HG03095 (cell line): ENCODE measurements at regions not wholly inside any gene's neighbourhood (a gene's known extent, or its start where the extent isn't known, plus 50 kb on each side); places are given as distances from the start of the nearest gene placed in this dataset.
"Not testable (repeated sequence)": the region's sequence is repeated elsewhere in the genome, so short reads cannot be mapped to it uniquely, and the experiment has no call there.

Experiments used
- ATAC-seq: cut with Tn5 transposase; IDR thresholded peaks from one replicate; pipeline ENCODE4 v1.9.1; 2021; ENCODE audit warnings: moderate library complexity; ENCODE audit not compliant: unreplicated experiment

DNA sequence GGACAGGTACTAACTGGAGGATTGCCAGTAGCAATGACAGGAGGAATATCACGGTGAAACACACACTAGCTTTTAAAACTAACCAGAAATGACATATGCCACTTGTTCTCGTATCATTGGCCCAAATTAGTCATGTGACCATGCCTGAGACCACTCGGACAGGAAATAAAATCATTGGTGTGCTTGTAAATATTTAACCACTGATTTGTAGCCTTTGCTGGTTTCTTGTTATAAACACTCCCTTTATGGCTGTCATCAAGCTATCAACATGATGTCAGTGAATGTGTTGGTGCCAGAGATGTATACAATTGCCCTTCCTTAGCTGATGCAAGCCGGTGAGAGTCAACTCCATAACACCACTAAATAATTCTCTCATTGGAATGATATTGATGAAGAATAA, 123.7 kb upstream of the ANKH start:
- no peak for ATAC-seq

DNA sequence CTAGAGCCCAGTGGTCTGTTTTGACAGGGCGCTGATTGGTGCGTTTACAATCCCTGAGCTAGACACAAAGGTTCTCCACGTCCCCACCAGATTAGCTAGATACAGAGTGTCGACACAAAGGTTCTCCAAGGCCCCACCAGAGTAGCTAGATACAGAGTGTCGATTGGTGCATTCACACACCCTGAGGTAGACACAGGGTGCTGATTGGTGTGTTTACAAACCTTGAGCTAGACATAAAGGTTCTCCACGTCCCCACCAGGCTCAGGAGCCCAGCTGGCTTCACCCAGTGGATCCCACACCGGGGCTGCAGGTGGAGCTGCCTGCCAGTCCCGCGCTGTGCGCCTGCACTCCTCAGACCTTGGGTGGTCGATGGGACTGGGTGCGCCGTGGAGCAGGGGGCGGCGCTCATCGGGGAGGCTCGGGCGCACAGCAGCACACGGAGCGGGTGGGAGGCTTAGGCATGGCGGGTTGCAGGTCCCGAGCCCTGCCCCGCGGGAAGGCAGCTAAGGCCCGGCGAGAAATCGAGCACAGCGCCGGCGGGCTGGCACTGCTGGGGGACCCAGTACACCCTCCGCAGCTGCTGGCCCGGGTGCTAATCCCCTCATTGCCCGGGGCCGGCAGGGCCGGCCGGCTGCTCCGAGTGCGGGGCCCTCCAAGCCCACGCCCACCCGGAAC, 122.0 kb upstream of the ANKH start:
- ATAC-seq = not testable (repeated sequence)

- ATAC-seq = peak; percentile 80
Measured at GRCh38 chr5:14992751-14993458, 121.3 kb upstream of the ANKH start.

- no peak for ATAC-seq
Measured at GRCh38 chr5:14988223-14988622, 116.6 kb upstream of the ANKH start.

DNA sequence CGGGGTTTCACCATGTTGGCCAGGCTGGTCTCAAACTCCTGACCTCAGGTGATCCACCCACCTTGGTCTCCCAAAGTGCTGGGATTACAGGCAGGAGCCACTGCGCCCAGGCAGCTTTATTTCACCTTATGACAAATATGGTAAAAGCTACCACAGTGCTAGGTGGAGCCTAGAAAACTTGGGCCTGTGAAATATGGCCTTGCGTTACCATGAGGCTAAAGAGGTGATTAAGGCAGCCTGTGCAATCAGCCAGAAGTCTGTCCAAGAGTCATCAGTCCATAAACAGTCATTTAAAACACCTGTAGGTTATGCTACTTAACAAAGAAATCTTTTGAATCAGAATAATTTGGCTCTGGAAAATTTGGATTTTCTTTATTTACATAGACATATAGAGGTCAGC, 114.8 kb upstream of the ANKH start:
- no peak for ATAC-seq

DNA sequence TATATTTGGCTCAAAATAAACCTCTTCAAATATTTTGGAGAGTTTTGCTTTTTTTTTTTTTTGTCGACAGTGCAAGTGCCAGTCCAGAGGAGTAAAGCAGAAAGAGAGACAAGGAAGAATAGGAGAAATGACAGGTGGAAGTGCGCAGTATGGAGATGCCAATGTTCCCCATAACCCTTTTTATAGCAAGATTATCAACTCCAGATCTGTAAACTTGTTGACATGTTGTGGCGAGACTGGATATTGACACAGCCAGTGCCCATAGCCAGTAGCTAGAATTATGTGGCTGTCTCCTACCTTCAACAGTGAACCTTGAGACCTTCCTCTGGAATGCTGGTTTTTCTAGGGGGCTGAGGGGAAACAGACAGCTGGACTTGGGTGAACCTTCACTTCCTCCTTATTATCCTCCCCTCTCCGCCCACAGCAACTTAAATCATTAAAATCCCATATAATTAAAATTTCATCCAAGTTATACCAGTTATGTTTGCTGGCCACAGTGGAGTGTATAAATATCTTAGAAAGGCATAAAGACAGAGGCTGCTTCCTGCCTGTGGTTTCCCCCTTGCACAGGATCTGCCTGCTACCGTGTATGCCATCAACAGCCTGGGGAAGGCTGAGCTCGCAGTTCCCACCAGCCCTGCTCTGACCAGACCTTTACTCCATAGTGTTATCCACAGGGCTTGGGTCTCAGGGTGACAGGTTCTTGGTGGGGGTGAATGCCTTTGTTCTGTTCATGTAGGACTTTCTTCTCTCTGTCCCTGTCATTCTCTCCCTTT, 112.3 kb upstream of the ANKH start:
- no peak for ATAC-seq

GRCh38 chr5:14980698-14981097, 109.1 kb upstream of the ANKH start:
- ATAC-seq = no peak

GRCh38 chr5:14977058-14977685, 105.6 kb upstream of the ANKH start:
- no peak for ATAC-seq

GRCh38 chr5:14976486-14976885, 104.9 kb upstream of the ANKH start:
- no peak for ATAC-seq

GRCh38 chr5:14971873-14972272, 100.3 kb upstream of the ANKH start:
- no peak for ATAC-seq

DNA sequence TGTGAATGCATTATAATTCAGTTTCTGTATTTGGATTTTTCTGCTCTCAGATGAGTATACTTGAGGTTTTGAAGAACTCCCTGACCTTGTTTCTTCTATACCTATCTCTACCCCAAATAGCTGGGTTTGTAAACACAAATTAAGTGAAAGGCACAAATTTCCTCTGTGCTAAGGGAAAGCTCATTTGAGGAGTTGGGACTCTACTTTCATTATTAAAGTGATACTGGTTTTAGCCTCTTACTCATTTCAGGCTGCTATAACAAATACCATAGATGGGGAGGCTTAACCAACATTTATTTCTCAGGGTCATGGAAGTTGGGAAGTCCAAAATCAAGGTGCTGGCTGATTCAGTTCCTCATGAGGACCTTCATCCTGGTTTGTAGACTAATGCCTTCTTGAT, 97.2 kb upstream of the ANKH start:
- ATAC-seq = no peak

DNA sequence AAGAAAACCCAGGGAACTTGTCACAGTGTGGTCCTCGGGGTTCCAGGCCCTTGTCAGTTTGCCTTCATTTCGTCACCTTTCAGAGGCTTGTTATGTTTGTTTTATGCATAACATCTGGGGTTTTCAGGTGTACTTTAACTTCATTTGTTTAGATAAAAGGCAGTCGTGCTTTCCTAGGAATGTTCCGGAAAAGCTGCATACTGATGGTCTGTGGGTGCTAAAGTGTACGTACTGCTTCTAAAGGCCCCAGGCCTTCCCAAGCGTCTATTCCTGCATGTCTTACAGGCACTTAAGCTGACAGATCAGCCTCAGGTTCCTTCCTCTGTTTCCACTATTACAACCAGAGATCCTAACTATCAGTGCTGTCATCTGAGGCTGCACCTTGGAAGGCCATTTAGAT, 95.6 kb upstream of the ANKH start:
- ATAC-seq = no peak

GRCh38 chr5:14965815-14966214, 94.2 kb upstream of the ANKH start:
- no peak for ATAC-seq

- ATAC-seq = no peak
Measured at GRCh38 chr5:14962604-14963003, 91.0 kb upstream of the ANKH start.

- no peak for ATAC-seq
Measured at GRCh38 chr5:14960120-14960462, 88.5 kb upstream of the ANKH start.

- no peak for ATAC-seq
Measured at GRCh38 chr5:14959399-14960119, 88.0 kb upstream of the ANKH start.

DNA sequence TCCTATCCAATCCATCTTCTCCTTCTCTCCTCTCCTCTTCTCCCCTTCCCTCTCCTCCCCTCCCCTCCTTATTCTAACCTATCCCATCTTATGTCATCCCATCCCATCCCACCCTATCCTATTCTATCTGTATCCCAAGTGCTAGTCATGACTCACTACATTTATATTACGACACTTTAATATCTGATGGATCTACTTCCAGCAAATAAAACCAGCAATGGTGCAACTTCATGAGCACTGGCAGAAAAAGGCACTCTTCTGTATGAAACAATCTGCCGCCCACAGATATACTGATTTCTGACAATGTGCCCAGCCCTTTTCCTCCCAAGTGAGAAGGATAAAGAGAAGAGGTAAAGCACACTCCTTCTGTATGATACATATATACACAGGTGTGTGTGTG, 86.6 kb upstream of the ANKH start:
- ATAC-seq = no peak

- no peak for ATAC-seq
Measured at GRCh38 chr5:14956423-14957046, 85.0 kb upstream of the ANKH start.

DNA sequence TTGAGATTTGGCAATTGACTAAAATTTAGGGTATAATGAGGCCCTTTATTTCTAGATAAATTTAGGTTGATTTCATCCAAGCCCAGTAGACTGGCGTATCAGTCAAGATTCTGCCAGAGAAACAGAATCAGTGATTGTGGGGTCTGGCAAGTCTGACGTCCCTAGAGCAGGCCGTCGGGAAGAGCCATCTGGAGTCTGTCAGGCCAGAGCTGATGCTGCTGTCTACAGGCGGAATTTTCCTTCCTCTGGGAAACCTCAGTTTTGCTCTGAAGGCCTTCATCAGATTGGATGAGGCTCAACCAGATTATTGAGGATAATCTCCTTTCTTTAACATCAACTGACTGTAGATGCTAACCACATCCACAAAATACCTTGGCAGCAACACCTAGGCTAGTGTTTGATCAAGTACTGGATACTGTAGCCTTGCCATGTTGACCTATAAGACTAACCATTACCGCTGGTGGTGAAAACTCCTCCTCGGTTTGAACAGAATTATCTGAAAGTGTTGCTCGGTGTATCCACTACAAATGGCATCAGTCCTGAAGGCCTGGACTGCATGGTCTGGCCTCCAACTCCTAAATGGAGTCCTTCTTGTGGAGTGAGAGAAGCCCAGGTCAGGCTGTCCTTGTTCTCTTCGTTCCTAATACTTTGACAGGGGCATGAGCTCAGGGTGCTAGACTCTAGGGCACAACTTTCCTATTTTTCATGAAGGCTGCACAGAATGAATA, 83.2 kb upstream of the ANKH start:
- ATAC-seq = no peak

DNA sequence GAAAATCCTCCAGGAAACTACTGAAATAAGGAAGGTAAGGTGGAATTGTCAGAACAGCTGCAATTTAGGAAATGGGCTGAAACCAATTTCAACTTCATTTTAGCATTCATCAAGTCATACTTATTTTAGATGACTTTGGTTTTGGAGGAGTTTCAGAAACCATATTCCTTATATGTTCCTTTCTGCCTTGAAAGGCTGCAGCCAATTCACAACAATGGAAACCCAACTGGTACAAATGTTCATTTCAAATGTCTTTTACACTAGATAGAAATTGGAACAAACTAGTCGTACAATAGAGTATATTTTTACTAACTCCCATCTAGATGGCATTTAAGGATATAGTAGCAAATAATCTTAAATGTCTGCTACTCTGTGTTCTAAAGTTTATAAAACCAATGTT, 82.6 kb upstream of the ANKH start:
- ATAC-seq = no peak
